ENCODE measurements at regions not wholly inside any gene's neighbourhood (a gene's known extent, or its start where the extent isn't known, plus 50 kb on each side); places are given as distances from the start of the nearest gene placed in this dataset.

GRCh38 chr4:183394166-183394951, 50.1 kb upstream of the CDKN2AIP start:
- no peak for DNase-seq (ENCODE audit: low read depth in 1 of 2, low spot score in 1 of 2)
- in situ Hi-C loops (cut with HindIII; ENCODE audit: low pct_unique_long_range_greater_than_20kb, low sequenced_read_pairs), result no loop called here
- no peak for TF ChIP-seq JUND (IDR thresholded peaks at IDR 0.05; ENCODE audit: low read depth)
